GM18870 (cell line): ENCODE measurements at regions not wholly inside any gene's neighbourhood (a gene's known extent, or its start where the extent isn't known, plus 50 kb on each side); places are given as distances from the start of the nearest gene placed in this dataset.
"Not testable (repeated sequence)": the region's sequence is repeated elsewhere in the genome, so short reads cannot be mapped to it uniquely, and the experiment has no call there.

Experiments used
- ATAC-seq: cut with Tn5 transposase; IDR thresholded peaks from one replicate; pipeline ENCODE4 v1.9.1; 2021; ENCODE audit warnings: moderate library complexity; ENCODE audit not compliant: unreplicated experiment

DNA sequence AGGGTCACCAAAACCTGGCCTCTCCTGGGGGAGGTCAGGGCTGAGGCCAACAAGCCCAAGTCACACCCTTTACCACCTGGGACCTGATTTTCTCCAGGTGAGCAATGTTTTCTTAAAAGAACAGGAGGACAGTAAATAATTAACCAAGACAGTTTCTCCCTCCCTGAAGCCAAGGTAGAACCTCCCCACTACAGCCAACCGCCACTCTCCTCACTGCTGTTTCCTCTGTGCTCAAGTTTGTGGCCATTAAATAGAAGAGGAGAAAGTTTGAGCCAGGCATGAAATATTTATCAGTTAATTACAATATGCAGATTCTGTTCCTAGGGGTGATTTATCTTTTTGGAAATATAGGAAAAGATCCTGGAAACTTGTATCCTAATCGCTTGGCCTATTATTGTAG lies 150.6 kb upstream of the ANKRD20A1 start:
- not testable (repeated sequence) for ATAC-seq

DNA sequence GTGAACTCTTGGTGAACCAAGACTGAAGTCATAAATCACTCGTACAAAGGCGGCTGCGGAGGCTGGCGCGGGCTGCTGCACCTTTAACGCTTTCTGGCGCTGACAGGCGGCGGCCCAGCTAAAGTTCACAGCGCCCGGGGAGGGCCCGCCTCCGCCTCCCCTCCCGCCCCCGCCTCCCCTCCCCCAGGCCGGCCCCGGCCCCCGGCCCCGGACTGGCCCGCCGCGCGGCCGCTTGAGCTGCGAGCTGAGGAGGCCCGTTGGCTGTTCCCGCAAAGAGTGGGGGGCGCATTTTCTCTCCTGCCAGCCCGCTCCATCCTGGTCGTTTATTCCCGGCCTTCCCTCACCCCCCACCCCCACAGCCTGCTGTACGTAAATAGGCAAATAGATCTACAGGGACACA lies 147.3 kb upstream of the ANKRD20A1 start:
- ATAC-seq: not testable (repeated sequence)

DNA sequence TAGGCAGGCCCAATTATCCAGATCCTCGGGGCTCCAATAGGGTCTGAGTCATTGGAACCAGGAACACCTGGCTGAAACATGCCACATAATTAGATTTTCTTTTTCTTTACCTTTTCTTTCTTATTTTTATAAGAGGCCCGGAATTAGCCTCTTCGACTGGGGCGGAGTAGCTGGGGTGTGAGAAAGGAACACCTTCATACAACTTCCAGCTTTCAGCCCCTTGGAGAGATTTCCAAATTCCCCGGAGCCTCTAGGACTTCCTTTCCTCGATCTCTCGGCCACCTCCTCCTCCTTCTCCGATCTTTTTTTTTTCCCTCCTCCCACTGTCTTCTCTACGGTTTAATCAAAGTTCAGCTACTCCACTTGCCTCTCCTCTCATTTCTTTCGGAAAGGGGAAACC lies 146.8 kb upstream of the ANKRD20A1 start:
- not testable (repeated sequence) for ATAC-seq

DNA sequence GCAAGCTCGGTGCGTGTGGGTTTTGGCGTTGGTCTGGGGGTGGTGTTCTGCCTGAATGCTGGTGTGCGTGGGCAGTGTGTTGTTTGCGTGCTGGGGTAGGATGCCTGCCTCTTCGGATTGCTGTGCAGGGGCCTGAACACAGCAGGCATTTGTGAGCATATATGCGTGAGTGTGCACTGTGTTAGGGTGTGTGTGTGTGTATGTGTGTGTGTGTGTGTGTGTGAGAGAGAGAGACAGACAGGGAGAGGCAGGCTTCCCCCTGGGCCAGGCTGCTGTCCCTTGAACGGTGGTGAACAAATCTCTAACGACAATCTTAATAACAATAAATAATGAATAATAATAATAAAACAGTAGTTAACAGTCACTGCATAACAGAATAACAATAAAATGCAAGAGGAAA lies 145.8 kb upstream of the ANKRD20A1 start:
- not testable (repeated sequence) for ATAC-seq

DNA sequence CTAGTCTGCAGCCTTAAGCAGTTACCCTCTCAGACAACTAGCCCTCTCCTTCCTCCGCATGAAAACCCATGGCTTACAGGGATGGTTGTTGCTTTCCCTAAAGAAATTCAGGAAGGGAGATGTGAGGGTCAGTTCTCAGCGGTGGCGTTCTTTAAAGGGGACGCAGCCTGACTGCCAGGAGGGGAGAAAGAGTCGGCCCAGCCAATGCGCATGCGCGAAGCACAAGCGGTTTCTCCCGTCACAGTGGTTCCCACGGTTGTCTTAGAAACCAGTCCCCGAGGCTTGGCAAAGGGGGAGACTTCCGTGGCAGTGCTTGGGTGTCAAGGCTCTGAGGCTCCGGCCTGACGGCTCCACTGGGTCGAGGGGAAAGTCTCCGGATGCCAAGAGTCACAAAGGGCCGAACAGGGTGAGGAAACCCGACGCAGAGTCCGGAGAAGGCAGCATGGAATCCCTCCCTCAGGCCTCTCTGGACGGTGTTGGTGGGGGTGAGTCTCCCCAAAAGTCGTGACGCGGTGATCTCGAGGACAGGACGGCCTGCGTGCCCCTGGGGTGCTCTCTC lies 140.8 kb upstream of the ANKRD20A1 start:
- not testable (repeated sequence) for ATAC-seq

DNA sequence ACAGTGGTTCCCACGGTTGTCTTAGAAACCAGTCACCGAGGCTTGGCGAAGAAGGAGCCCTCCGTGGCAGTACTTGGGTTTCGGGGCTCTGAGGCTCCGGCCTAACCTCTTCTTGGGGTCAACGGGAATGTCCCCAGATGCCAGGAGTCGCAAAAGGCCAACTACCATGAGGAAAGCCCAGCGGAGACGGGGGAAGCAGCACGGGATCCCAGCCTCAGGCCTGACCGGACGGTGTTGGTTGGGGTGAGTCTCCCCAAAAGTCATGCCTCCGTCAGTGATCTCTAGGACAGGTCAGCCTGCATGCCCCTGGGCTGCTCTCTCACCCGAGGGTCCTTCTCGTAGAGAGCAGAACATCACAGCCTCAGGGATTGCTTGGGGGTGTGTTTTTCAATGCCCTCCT lies 138.2 kb upstream of the ANKRD20A1 start:
- ATAC-seq: not testable (repeated sequence)

DNA sequence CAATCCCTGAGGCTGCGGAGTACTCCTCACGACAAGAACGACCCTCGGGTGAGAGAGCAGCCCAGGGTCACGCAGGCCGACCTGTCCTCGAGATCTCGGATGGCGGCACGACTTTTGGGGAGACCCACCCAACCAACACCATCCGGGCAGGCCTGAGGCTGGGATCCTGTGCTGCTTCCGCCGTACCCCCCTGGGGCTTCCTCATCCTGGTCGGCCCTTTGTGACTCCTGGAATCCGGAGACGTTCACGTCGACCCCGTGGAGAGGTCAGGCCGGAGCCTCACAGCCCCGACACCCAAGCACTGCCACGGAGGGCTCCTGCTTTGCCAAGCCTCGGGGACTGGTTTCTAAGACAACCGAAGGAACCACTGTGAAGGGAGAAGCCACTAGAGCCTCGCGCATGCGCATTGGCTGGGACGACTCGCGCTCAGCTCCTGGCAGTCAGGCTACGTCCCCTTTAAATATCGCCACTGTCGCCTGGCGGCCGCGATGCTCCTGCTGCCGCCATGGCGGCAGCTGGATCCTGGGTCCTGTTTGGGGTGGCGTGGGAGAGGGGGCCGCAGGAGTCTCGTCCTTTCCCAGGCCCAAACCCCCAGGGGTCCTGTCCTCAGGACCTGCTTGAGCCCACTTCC lies 136.2 kb upstream of the ANKRD20A1 start:
- ATAC-seq: peak; percentile 89

DNA sequence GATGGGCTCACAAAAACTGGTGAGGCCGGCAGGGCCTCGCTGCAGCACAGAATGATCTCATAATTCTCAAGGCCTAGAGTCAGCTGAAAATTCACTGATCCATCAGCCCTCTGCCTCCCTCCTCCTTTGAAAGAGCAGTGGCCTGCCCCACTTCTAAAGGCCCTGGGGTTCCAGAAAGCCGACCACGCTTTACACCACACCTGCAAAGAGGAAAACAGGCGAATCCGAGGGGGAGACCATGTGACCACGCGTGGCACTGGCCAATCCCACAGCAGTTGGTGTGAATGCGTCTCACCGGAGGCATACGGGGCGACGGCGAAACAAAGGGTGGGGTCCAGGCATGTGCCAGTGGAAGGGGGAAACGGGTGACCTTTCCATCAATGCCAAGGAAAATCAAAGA lies 135.5 kb upstream of the ANKRD20A1 start:
- not testable (repeated sequence) for ATAC-seq

DNA sequence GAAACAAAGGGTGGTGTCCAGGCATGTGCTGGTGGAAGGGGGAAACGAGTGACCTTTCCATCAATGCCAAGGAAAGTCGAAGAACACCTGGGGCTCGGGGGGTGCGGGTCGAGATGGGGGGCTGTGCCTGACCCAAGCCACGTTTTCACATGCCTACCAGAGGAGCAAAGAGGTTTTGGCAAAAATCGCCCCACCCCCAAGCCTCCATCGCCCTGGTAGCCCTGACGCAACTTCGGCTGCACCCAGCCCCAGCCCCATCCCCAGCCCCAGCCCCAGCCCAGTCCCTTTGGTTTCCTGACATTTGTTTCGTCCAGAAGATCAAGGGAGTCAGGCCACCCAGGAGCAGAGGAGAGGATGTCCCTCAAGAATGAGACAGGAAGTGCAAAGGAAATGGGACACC lies 133.8 kb upstream of the ANKRD20A1 start:
- ATAC-seq: not testable (repeated sequence)

DNA sequence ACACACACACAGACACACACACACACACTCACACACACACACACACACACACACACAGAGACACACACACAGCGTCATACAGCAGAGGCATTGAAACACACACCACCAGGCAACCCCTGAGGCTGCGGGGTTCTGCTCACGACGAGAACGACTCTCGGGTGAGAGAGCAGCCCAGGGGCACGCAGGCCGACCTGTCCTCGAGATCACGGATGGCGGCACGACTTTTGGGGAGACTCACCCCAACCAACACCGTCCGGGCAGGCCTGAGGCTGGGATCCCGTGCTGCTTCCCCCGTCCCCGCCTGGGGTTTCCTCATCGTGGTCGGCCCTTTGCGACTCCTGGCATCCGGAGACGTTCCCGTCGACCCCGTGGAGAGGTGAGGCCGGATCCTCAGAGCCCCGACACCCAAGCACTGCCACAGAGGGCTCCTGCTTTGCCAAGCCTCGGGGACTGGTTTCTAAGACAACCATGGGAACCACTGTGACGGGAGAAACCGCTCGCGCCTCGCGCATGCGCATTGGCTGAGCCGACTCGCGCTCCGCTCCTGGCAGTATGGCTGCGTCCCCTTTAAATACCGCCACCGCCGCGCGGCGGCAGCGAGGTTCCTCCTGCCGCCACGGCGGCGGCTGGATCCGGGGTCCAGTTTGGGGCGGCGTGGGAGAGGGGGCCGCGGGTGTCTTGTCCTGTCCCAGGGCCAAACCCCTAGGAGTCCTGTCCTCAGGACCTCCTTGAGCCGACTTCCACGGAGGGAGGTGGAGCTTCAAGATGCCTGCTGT lies 132.3 kb upstream of the ANKRD20A1 start:
- ATAC-seq: peak; percentile 37

DNA sequence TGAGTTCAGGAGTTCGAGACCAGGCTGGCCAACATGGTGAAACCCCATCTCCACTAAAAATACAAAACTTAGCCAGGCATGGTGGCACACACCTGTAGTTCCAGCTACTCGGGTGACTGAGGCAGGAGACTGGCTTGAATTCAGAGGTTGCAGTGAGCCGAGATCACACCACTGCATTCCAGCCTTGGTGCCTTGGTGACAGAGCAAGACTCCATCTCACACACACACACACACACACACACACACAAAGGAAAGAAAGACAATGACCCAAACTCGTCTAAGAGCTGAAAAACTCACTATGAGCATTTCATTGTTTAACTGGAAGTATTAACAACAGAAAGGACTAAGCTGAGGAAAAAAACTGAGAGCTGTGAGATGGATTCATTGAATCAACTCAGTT lies 95.6 kb upstream of the ANKRD20A1 start:
- not testable (repeated sequence) for ATAC-seq

DNA sequence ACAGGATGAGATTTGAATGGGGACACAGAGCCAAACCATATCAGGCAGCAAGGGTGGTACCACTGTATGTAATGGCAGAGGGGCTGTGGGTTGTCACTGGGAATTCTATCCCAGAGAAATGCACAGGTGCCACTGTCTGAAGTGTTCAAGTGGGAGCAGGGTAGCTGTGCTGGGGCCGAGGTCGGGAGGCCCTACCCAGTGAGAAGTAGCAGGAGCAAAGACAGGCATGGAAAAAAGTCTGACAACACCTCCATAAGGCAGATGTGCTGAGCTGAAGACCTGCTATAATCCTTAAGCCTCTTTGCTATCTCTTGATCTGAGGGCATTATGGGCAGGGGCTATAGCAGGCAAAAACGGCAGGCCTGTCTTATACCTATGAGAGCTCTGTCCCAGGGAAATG lies 86.9 kb upstream of the ANKRD20A1 start:
- not testable (repeated sequence) for ATAC-seq

DNA sequence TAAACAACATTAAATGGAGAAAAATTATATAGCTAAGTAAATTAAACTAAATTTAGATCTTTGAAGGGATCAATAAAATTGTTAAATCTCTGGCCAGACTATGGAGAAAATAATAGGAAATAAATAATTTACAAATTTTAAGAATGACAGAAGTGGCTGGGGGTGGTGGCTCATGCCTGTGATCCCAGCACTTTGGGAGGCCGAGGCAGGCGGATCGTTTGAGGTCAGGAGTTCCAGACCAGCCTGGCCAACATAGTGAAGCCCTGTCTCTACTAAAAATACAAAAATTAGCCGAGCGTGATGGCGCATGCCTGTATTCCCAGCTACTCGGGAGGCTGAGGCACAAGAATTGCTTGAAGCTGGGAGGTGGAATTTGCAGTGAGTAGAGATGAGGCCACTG lies 58.6 kb upstream of the ANKRD20A1 start:
- ATAC-seq: not testable (repeated sequence)
